ENCODE measurements at regions not wholly inside any gene's neighbourhood (a gene's known extent, or its start where the extent isn't known, plus 50 kb on each side); places are given as distances from the start of the nearest gene placed in this dataset.

DNA sequence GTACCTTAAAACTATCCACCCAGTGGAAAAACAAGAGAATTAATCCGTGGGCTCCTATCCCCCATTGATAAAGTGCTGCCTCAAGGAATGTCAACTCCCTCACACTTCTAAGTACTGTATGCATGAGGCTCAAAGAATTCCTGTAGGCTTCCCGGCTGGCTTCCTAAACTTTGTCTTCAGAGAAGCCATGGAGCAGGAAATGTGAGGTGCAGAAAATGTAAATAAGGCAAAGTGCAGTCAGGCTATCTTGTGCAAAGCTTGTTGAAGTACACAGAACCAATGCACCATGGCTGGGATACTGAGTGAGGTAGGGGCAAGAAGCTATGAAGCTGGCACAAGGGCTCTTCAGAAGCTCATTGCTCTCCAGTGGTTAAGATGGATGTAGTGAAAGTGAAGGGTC is 611.0 kb downstream of the FSCB start:
- CTCF ChIA-PET, result no interaction called here
- dilution Hi-C loops (cut with HindIII; ENCODE audit: low sequenced_read_pairs, unreplicated experiment), result no loop called here
- BruUV-seq (replicated peaks), result no TSS peak

More for the DNA sequence above, 611.0 kb downstream of the FSCB start:
- H2AFZ ChIP-seq (replicated peaks; ENCODE audit: low read length, poor library complexity), result no peak overlapping the region
- no peaks in the 10 kb centered on the region for H4K20me1 ChIP-seq (ENCODE audit: insufficient read depth, low read length)
- in situ Hi-C loops (cut with MboI; ENCODE audit: low sequenced_read_pairs), result no loop called here
- H2AK5ac ChIP-seq (ENCODE audit: low read depth, low read length), result no peak overlapping the region
- H3K56ac ChIP-seq (ENCODE audit: extremely low read depth, insufficient read depth, low read length), result no peak overlapping the region
- WGBS, 2 experiments (ENCODE audit: extremely low coverage in 2 of 2, insufficient read length in 1 of 2), result no CpG with 5 or more reads among the region's 2 CpGs
- H3K23ac ChIP-seq (ENCODE audit: low read depth, low read length), result no peak overlapping the region
- POLR2A ChIA-PET (ENCODE audit: unreplicated experiment), result no interaction called here
- H3K9me1 ChIP-seq (ENCODE audit: insufficient read depth, low read length), result no peaks in the 10 kb centered on the region
- H2BK20ac ChIP-seq (ENCODE audit: low read depth, low read length), result no peak overlapping the region
- H4K5ac ChIP-seq (ENCODE audit: low read depth, low read length), result no peak overlapping the region
- H3K27ac ChIP-seq (ENCODE audit: insufficient read depth, low read length), result no peak overlapping the region
- intact Hi-C loops (cut with micrococcal nuclease), result no loop called here
- H3K4ac ChIP-seq (ENCODE audit: low read depth, low read length), result no peak overlapping the region
- no peak overlapping the region for H4K91ac ChIP-seq (ENCODE audit: insufficient read depth, low read depth, low read length)
- H2BK120ac ChIP-seq (ENCODE audit: low read depth, low read length), result no peak overlapping the region
- no peaks in the 10 kb centered on the region for H3K36me3 ChIP-seq (ENCODE audit: control insufficient read depth, insufficient read depth, low read length)
- no peak overlapping the region for H2AK9ac ChIP-seq (replicated peaks; ENCODE audit: low read depth, low read length, poor library complexity)
- H3K4me3 ChIP-seq (ENCODE audit: insufficient read depth, low read depth, low read length), result no peak overlapping the region
- DNase-seq (no peak), ATAC-seq (ENCODE audit: low read depth) (no peak)
- no peak overlapping the region for H3K9ac ChIP-seq (ENCODE audit: low read depth, low read length)
- H2BK15ac ChIP-seq (ENCODE audit: low read depth, low read length), result no peak overlapping the region
- no peaks in the 10 kb centered on the region for H3K9me3 ChIP-seq (ENCODE audit: control insufficient read depth, insufficient read depth, low read length)
- H2BK5ac ChIP-seq (ENCODE audit: low read depth, low read length, poor library complexity, severe bottlenecking), result no peak overlapping the region
- TF ChIP-seq MAZ (IDR thresholded peaks at IDR 0.05; ENCODE audit: borderline replicate concordance, low read depth, low read length) (no peak), RAD21 (IDR thresholded peaks at IDR 0.05; ENCODE audit: low read length) (no peak), NFE2L2 (IDR thresholded peaks at IDR 0.05; ENCODE audit: low read depth, low read length) (no peak), BHLHE40 (IDR thresholded peaks at IDR 0.05; ENCODE audit: low read depth, low read length) (no peak), CEBPB (IDR thresholded peaks at IDR 0.05; ENCODE audit: low read depth, low read length) (no peak), SMC3 (IDR thresholded peaks at IDR 0.05; ENCODE audit: low read depth, low read length) (no peak), FOS (IDR thresholded peaks at IDR 0.05; ENCODE audit: low read depth, low read length) (no peak), POLR2A (IDR thresholded peaks at IDR 0.05; ENCODE audit: low read depth, low read length) (no peak), RFX5 (IDR thresholded peaks at IDR 0.05; ENCODE audit: low read depth, low read length) (no peak), MAFK (IDR thresholded peaks at IDR 0.05; ENCODE audit: low read depth, low read length) (no peak), CHD1 (IDR thresholded peaks at IDR 0.05; ENCODE audit: low read depth, low read length) (no peak)
- TF ChIP-seq, protein P1, sequence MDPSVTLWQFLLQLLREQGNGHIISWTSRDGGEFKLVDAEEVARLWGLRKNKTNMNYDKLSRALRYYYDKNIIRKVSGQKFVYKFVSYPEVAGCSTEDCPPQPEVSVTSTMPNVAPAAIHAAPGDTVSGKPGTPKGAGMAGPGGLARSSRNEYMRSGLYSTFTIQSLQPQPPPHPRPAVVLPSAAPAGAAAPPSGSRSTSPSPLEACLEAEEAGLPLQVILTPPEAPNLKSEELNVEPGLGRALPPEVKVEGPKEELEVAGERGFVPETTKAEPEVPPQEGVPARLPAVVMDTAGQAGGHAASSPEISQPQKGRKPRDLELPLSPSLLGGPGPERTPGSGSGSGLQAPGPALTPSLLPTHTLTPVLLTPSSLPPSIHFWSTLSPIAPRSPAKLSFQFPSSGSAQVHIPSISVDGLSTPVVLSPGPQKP (IDR thresholded peaks at IDR 0.05; ENCODE audit: borderline replicate concordance, low read depth, low read length), result no peak
- TF ChIP-seq, protein P2, sequence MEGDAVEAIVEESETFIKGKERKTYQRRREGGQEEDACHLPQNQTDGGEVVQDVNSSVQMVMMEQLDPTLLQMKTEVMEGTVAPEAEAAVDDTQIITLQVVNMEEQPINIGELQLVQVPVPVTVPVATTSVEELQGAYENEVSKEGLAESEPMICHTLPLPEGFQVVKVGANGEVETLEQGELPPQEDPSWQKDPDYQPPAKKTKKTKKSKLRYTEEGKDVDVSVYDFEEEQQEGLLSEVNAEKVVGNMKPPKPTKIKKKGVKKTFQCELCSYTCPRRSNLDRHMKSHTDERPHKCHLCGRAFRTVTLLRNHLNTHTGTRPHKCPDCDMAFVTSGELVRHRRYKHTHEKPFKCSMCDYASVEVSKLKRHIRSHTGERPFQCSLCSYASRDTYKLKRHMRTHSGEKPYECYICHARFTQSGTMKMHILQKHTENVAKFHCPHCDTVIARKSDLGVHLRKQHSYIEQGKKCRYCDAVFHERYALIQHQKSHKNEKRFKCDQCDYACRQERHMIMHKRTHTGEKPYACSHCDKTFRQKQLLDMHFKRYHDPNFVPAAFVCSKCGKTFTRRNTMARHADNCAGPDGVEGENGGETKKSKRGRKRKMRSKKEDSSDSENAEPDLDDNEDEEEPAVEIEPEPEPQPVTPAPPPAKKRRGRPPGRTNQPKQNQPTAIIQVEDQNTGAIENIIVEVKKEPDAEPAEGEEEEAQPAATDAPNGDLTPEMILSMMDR (conservative IDR thresholded peaks at IDR 0.05; ENCODE audit: low read depth, low read length), result no peak
- TF ChIP-seq, protein P3, sequence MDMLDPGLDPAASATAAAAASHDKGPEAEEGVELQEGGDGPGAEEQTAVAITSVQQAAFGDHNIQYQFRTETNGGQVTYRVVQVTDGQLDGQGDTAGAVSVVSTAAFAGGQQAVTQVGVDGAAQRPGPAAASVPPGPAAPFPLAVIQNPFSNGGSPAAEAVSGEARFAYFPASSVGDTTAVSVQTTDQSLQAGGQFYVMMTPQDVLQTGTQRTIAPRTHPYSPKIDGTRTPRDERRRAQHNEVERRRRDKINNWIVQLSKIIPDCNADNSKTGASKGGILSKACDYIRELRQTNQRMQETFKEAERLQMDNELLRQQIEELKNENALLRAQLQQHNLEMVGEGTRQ (IDR thresholded peaks at IDR 0.05; ENCODE audit: low read depth, low read length), result no peak
- H4K8ac ChIP-seq (ENCODE audit: low read depth in 2 of 2, low read length in 2 of 2), result no peak overlapping the region
- no peaks in the 10 kb centered on the region for H3K27me3 ChIP-seq (ENCODE audit: control insufficient read depth, insufficient read depth, low read length)
- H3K4me2 ChIP-seq (ENCODE audit: low read depth, low read length), result no peak overlapping the region
- H3K14ac ChIP-seq (replicated peaks; ENCODE audit: low read depth, low read length), result no peak overlapping the region
- H3K18ac ChIP-seq (ENCODE audit: low read depth, low read length), result no peak overlapping the region
- no peaks in the 10 kb centered on the region for H3K79me1 ChIP-seq (ENCODE audit: low read depth in 1 of 2, low read length in 2 of 2)
- H3K4me1 ChIP-seq (ENCODE audit: control insufficient read depth, insufficient read depth, low read length), result no peaks in the 10 kb centered on the region
